Epidermal melanocyte (primary cell): ENCODE measurements at regions not wholly inside any gene's neighbourhood (a gene's known extent, or its start where the extent isn't known, plus 50 kb on each side); places are given as distances from the start of the nearest gene placed in this dataset.
"Not testable (repeated sequence)": the region's sequence is repeated elsewhere in the genome, so short reads cannot be mapped to it uniquely, and the experiment has no call there.

Experiments
- DNase-seq: peaks from one replicate; pipeline ENCODE4 v3.0.0; 2011; ENCODE audit warnings: low spot score; ENCODE audit not compliant: insufficient read length

GRCh38 chr1:120664376-120665249 lies 59.1 kb upstream of the NBPF26 start:
- DNase-seq = not testable (repeated sequence)

GRCh38 chr1:120665250-120665577 lies 58.5 kb upstream of the NBPF26 start:
- DNase-seq = not testable (repeated sequence)

GRCh38 chr1:120668187-120668586 lies 55.6 kb upstream of the NBPF26 start:
- DNase-seq = not testable (repeated sequence)
